GM12878 (cell line): ENCODE measurements at regions not wholly inside any gene's neighbourhood (a gene's known extent, or its start where the extent isn't known, plus 50 kb on each side); places are given as distances from the start of the nearest gene placed in this dataset.

Source experiments
- ATAC-seq: fragments of 200-7000 bp; cut with Tn5 transposase; 3 replicates; pipeline ENCODE4 v1.9.1; 2020; ENCODE audit warnings: mild to moderate bottlenecking, moderate library complexity
- BruUV-seq: library from RNA; stranded (reverse); fragments of 400-500 nt; replicated peaks from 2 replicates; lab custom pipeline; 2021; lab: Mats Ljungman, UMichigan
- CTCF ChIA-PET: fragments of 300-600 bp; sonication (Branson Sonifier 250); formaldehyde crosslinking; extraction: SDS; loops from one replicate; lab custom pipeline; 2021; ENCODE audit warnings: inconsistent platforms; lab: Yijun Ruan, JAX
- POLR2A ChIA-PET: fragments of 350-600 bp; formaldehyde crosslinking; extraction: SDS; loops from one replicate; lab custom pipeline; 2021; ENCODE audit warnings: inconsistent platforms; lab: Charles Lee
- RAD21 ChIA-PET: fragments of 300-600 bp; sonication (Branson Sonifier 250); formaldehyde crosslinking; loops from one replicate; lab custom pipeline; 2023; ENCODE audit warnings: antibody characterized with exemption; ENCODE audit not compliant: unreplicated experiment; lab: Charles Lee
- SMC1A ChIA-PET: fragments of 300-600 bp; sonication (Branson Sonifier 250); formaldehyde crosslinking; loops from one replicate; lab custom pipeline; 2023; ENCODE audit not compliant: unreplicated experiment, uncharacterized antibody; lab: Charles Lee
- DNase-seq: peaks from one replicate; pipeline ENCODE4 v3.0.0-alpha.2; 2011; ENCODE audit warnings: low read depth, low spot score
- FAIRE-seq: peaks from 3 replicates; lab custom pipeline; 2011; peaks lifted over from hg19 to GRCh38; lab: Jason Lieb, UNC
- H2AFZ ChIP-seq: 2 replicates; pipeline ENCODE4 v1.6.0; 2011; ENCODE audit warnings: low read depth, low read length, control low read depth; ENCODE audit not compliant: control insufficient read depth
- H3K27ac ChIP-seq: 2 replicates; pipeline ENCODE4 v1.5.1; 2011; ENCODE audit warnings: control low read depth; ENCODE audit not compliant: control insufficient read depth, insufficient read depth
- H3K27me3 ChIP-seq, 2 experiments: replicated peaks in 1 of 2; 2 replicates each; pipeline versions ENCODE4 v1.6.0 to v1.6.1; 2011; ENCODE audit warnings: low read length in 1 of 2; ENCODE audit not compliant: control insufficient read depth in 2 of 2, insufficient read depth in 2 of 2
- H3K36me3 ChIP-seq, 2 experiments: 2 replicates each; pipeline ENCODE4 v1.5.1; 2011; ENCODE audit warnings: low read length in 1 of 2; ENCODE audit not compliant: control insufficient read depth in 2 of 2, insufficient read depth in 2 of 2
- H3K4me1 ChIP-seq: 2 replicates; pipeline ENCODE4 v1.6.1; 2011; ENCODE audit warnings: mild to moderate bottlenecking, low read length, moderate library complexity, mixed read lengths; ENCODE audit not compliant: control insufficient read depth, insufficient read depth
- H3K4me2 ChIP-seq: 2 replicates; pipeline ENCODE4 v1.6.0; 2011; ENCODE audit warnings: control low read depth; ENCODE audit not compliant: control insufficient read depth, insufficient read depth
- H3K4me3 ChIP-seq: fragments of 200-600 bp; sonication (generic); 2 replicates; pipeline ENCODE4 v1.5.1; 2016
- H3K79me2 ChIP-seq: 2 replicates; pipeline ENCODE4 v1.6.0; 2011; ENCODE audit warnings: low read length; ENCODE audit not compliant: control insufficient read depth, insufficient read depth
- H3K9ac ChIP-seq: 2 replicates; pipeline ENCODE4 v1.8.0; 2011; ENCODE audit warnings: low read length, control low read depth, mixed read lengths; ENCODE audit not compliant: control insufficient read depth, insufficient read depth
- H3K9me3 ChIP-seq: replicated peaks from 3 replicates; pipeline ENCODE4 v1.5.1; 2011; ENCODE audit warnings: mild to moderate bottlenecking, low read length; ENCODE audit not compliant: control insufficient read depth, insufficient read depth
- H4K20me1 ChIP-seq: 2 replicates; pipeline ENCODE4 v1.6.0; 2011; ENCODE audit not compliant: control insufficient read depth, insufficient read depth
- FOS ChIP-seq: IDR thresholded peaks from 3 replicates; pipeline ENCODE4 v1.6.1; 2011; ENCODE audit warnings: borderline replicate concordance; ENCODE audit not compliant: insufficient read length; ENCODE audit errors: extremely low read depth
- GATAD2B ChIP-seq: fragments of 450-650 bp; conservative IDR thresholded peaks from 2 replicates; pipeline ENCODE4 v1.6.1; 2017; ENCODE audit warnings: low read depth, mild to moderate bottlenecking, moderate library complexity
- HCFC1 ChIP-seq: fragments of 150-350 bp; IDR thresholded peaks from 2 replicates; pipeline ENCODE4 v1.6.1; 2014; ENCODE audit warnings: low read length
- MEF2B ChIP-seq: fragments of 450-650 bp; IDR thresholded peaks from 2 replicates; pipeline ENCODE4 v1.6.1; 2018; ENCODE audit warnings: mild to moderate bottlenecking, moderate library complexity; ENCODE audit not compliant: partially characterized antibody, poor library complexity, severe bottlenecking
- MTA2 ChIP-seq: fragments of 450-650 bp; IDR thresholded peaks from 2 replicates; pipeline ENCODE4 v1.6.1; 2016; ENCODE audit warnings: low read depth, mild to moderate bottlenecking, moderate library complexity
- NRF1 ChIP-seq: conservative IDR thresholded peaks from 2 replicates; pipeline ENCODE4 v1.6.1; 2011; ENCODE audit warnings: mild to moderate bottlenecking, low read depth, low read length, improper control_type of control experiment
- SIX5 ChIP-seq: IDR thresholded peaks from 2 replicates; pipeline ENCODE4 v1.6.1; 2011; ENCODE audit warnings: mild to moderate bottlenecking, low read depth, low read length, moderate library complexity; ENCODE audit not compliant: severe bottlenecking
- SMAD1 ChIP-seq: fragments of 450-650 bp; IDR thresholded peaks from 2 replicates; pipeline ENCODE4 v1.6.1; 2018; ENCODE audit warnings: mild to moderate bottlenecking, low read depth; ENCODE audit not compliant: partially characterized antibody
- STAT3 ChIP-seq: IDR thresholded peaks from 2 replicates; pipeline ENCODE4 v1.6.1; 2011; ENCODE audit warnings: low read depth, low read length, improper control_type of control experiment
- USF2 ChIP-seq: IDR thresholded peaks from 2 replicates; pipeline ENCODE4 v1.6.1; 2011; ENCODE audit warnings: low read depth, low read length, improper control_type of control experiment, borderline replicate concordance
- WGBS: methylation state at CpG from one replicate; pipeline ENCODE4 v1.1.6; 2016; ENCODE audit warnings: low lambda C conversion rate; ENCODE audit not compliant: insufficient replicate concordance, insufficient coverage; ENCODE audit errors: missing lambda C conversion rate; 5-methylcytosine and 5-hydroxymethylcytosine counted together
- in situ Hi-C: fragments of 300-500 bp; cut with MboI; formaldehyde crosslinking; loops from 9 replicates; pipeline ENCODE4 v1.14.3; 2018; ENCODE audit warnings: mixed read lengths
- intact Hi-C: fragments of 100-400 bp; cut with micrococcal nuclease; formaldehyde crosslinking; loops from one replicate; pipeline ENCODE4 v1.14.2; 2022; ENCODE audit not compliant: unreplicated experiment
- TF ChIP-seq, protein P1 (sequence below): IDR thresholded peaks from 2 replicates; pipeline ENCODE4 v1.6.1; 2011; ENCODE audit warnings: mild to moderate bottlenecking, low read depth, low read length, moderate library complexity; ENCODE audit not compliant: insufficient replicate concordance

GRCh38 chr12:83245156-83245555 lies 558.5 kb downstream of the TMTC2 start:
- ChIA-PET SMC1A (no interaction called here), POLR2A (no interaction called here)
- no peaks in the 10 kb centered on the region for H3K27me3 ChIP-seq
- BruUV-seq = no TSS peak
- DNase-seq = peak; percentile 11
- intact Hi-C loops = loop anchor here (10.0 kb wide), 1 partner anchor 560 kb away; the partner anchor contains the start of gene TMTC2
- in situ Hi-C loops = no loop called here
- no peak overlapping the region for H2AFZ ChIP-seq
- no peak overlapping the region for H3K27ac ChIP-seq
- no peak overlapping the region for H3K4me2 ChIP-seq
- H4K20me1 ChIP-seq = no peaks in the 10 kb centered on the region
- TF ChIP-seq SMAD1 (no peak), SIX5 (no peak), GATAD2B (no peak), STAT3 (no peak), MTA2 (peak; percentile 23; the same call in 1 of the 2 replicates), MEF2B (peak; percentile 41), USF2 (no peak), FOS (no peak), NRF1 (no peak), HCFC1 (no peak)
- TF ChIP-seq, protein P1, sequence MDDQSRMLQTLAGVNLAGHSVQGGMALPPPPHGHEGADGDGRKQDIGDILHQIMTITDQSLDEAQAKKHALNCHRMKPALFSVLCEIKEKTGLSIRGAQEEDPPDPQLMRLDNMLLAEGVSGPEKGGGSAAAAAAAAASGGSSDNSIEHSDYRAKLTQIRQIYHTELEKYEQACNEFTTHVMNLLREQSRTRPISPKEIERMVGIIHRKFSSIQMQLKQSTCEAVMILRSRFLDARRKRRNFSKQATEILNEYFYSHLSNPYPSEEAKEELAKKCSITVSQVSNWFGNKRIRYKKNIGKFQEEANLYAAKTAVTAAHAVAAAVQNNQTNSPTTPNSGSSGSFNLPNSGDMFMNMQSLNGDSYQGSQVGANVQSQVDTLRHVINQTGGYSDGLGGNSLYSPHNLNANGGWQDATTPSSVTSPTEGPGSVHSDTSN = no peak
- TF ChIP-seq, all 136 proteins: peak for 2
- Histone ChIP-seq H3K9ac (no peak overlapping the region), H3K4me1 (no peaks in the 10 kb centered on the region), H3K9me3 (no peaks in the 10 kb centered on the region; the same call in 2 of the 3 replicates), H3K36me3 (no peaks in the 10 kb centered on the region), H3K79me2 (no peaks in the 10 kb centered on the region), H3K4me3 (no peak overlapping the region)
- peak; percentile 71 for ATAC-seq
- CTCF ChIA-PET = no interaction called here
- 4% methylated on average over 3 of the region's 3 CpGs for WGBS
- RAD21 ChIA-PET = no interaction called here
- no peak for FAIRE-seq
